ENCODE measurements at regions not wholly inside any gene's neighbourhood (a gene's known extent, or its start where the extent isn't known, plus 50 kb on each side); places are given as distances from the start of the nearest gene placed in this dataset.

DNA sequence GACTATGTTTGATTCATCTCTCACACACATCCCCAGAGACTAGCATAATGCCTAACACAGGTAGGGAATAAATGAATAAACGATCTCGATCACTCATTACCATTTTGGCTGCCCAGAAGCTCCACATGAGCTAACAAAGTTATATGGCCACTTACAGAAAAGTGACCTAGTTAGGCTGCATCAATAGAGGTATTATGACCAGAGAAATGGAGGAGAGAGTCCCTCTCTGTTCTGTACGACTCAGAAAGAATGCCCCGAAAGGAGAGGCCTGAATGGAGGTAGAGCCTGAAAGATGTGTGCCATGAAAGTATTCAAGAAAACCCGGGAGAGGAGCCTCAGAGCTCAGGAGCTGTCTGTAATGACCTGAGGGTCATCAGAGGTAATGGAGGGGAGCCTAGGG, 208.2 kb upstream of the GRIK3 start:
- TF ChIP-seq STAT1 (IDR thresholded peaks at IDR 0.05; ENCODE audit: unreplicated experiment) (no peak), EZH2phosphoT487 (IDR thresholded peaks at IDR 0.05; ENCODE audit: unreplicated experiment) (no peak), REST (IDR thresholded peaks at IDR 0.05; ENCODE audit: unreplicated experiment) (no peak), JUNB (IDR thresholded peaks at IDR 0.05; ENCODE audit: unreplicated experiment) (no peak), CTCF (conservative IDR thresholded peaks at IDR 0.05; ENCODE audit: low read depth in 2 of 2) (no peak), POLR2AphosphoS5 (IDR thresholded peaks at IDR 0.05; ENCODE audit: low read depth) (no peak), ETS1 (IDR thresholded peaks at IDR 0.05) (no peak), EZH2 (IDR thresholded peaks at IDR 0.05; ENCODE audit: low read depth, unreplicated experiment) (no peak), NANOG (IDR thresholded peaks at IDR 0.05; ENCODE audit: borderline replicate concordance) (no peak), ZNF331 (CRISPR knock-in tag; IDR thresholded peaks at IDR 0.05; ENCODE audit: low read depth) (no peak)
- TF ChIP-seq, protein P1, sequence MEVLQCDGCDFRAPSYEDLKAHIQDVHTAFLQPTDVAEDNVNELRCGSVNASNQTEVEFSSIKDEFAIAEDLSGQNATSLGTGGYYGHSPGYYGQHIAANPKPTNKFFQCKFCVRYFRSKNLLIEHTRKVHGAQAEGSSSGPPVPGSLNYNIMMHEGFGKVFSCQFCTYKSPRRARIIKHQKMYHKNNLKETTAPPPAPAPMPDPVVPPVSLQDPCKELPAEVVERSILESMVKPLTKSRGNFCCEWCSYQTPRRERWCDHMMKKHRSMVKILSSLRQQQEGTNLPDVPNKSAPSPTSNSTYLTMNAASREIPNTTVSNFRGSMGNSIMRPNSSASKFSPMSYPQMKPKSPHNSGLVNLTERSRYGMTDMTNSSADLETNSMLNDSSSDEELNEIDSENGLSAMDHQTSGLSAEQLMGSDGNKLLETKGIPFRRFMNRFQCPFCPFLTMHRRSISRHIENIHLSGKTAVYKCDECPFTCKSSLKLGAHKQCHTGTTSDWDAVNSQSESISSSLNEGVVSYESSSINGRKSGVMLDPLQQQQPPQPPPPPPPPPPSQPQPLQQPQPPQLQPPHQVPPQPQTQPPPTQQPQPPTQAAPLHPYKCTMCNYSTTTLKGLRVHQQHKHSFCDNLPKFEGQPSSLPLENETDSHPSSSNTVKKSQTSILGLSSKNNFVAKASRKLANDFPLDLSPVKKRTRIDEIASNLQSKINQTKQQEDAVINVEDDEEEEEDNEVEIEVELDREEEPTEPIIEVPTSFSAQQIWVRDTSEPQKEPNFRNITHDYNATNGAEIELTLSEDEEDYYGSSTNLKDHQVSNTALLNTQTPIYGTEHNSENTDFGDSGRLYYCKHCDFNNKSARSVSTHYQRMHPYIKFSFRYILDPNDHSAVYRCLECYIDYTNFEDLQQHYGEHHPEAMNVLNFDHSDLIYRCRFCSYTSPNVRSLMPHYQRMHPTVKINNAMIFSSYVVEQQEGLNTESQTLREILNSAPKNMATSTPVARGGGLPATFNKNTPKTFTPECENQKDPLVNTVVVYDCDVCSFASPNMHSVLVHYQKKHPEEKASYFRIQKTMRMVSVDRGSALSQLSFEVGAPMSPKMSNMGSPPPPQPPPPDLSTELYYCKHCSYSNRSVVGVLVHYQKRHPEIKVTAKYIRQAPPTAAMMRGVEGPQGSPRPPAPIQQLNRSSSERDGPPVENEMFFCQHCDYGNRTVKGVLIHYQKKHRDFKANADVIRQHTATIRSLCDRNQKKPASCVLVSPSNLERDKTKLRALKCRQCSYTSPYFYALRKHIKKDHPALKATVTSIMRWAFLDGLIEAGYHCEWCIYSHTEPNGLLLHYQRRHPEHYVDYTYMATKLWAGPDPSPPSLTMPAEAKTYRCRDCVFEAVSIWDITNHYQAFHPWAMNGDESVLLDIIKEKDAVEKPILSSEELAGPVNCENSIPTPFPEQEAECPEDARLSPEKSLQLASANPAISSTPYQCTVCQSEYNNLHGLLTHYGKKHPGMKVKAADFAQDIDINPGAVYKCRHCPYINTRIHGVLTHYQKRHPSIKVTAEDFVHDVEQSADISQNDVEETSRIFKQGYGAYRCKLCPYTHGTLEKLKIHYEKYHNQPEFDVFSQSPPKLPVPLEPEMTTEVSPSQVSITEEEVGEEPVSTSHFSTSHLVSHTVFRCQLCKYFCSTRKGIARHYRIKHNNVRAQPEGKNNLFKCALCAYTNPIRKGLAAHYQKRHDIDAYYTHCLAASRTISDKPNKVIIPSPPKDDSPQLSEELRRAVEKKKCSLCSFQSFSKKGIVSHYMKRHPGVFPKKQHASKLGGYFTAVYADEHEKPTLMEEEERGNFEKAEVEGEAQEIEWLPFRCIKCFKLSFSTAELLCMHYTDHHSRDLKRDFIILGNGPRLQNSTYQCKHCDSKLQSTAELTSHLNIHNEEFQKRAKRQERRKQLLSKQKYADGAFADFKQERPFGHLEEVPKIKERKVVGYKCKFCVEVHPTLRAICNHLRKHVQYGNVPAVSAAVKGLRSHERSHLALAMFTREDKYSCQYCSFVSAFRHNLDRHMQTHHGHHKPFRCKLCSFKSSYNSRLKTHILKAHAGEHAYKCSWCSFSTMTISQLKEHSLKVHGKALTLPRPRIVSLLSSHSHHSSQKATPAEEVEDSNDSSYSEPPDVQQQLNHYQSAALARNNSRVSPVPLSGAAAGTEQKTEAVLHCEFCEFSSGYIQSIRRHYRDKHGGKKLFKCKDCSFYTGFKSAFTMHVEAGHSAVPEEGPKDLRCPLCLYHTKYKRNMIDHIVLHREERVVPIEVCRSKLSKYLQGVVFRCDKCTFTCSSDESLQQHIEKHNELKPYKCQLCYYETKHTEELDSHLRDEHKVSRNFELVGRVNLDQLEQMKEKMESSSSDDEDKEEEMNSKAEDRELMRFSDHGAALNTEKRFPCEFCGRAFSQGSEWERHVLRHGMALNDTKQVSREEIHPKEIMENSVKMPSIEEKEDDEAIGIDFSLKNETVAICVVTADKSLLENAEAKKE (CRISPR knock-in tag; IDR thresholded peaks at IDR 0.05) = no peak
